Gastroesophageal sphincter (tissue), 3 donors: ENCODE measurements at regions not wholly inside any gene's neighbourhood (a gene's known extent, or its start where the extent isn't known, plus 50 kb on each side); places are given as distances from the start of the nearest gene placed in this dataset.

ENCODE experiments used
- POLR2A ChIP-seq, 2 donors: fragments of 450-650 bp; IDR thresholded peaks; one replicate each; pipeline ENCODE4 v1.6.1; 2017; ENCODE audit warnings: antibody characterized with exemption in 2 of 2, mild to moderate bottlenecking in 2 of 2, moderate library complexity in 1 of 2
- POLR2AphosphoS5 ChIP-seq: sonication (generic); formaldehyde crosslinking; IDR thresholded peaks from one replicate; pipeline ENCODE4 v1.6.1; 2017; ENCODE audit warnings: antibody characterized with exemption
- TF ChIP-seq, protein P1 (sequence below), 4 experiments: fragments of 200-600 bp in 2 of 4; fragments of 450-650 bp in 2 of 4; sonication (generic) in 1 of 4; IDR thresholded peaks; one replicate each; pipeline ENCODE4 v1.5.1; 2017 to 2019; ENCODE audit warnings: antibody characterized with exemption in 4 of 4, mild to moderate bottlenecking in 2 of 4, moderate library complexity in 2 of 4

DNA sequence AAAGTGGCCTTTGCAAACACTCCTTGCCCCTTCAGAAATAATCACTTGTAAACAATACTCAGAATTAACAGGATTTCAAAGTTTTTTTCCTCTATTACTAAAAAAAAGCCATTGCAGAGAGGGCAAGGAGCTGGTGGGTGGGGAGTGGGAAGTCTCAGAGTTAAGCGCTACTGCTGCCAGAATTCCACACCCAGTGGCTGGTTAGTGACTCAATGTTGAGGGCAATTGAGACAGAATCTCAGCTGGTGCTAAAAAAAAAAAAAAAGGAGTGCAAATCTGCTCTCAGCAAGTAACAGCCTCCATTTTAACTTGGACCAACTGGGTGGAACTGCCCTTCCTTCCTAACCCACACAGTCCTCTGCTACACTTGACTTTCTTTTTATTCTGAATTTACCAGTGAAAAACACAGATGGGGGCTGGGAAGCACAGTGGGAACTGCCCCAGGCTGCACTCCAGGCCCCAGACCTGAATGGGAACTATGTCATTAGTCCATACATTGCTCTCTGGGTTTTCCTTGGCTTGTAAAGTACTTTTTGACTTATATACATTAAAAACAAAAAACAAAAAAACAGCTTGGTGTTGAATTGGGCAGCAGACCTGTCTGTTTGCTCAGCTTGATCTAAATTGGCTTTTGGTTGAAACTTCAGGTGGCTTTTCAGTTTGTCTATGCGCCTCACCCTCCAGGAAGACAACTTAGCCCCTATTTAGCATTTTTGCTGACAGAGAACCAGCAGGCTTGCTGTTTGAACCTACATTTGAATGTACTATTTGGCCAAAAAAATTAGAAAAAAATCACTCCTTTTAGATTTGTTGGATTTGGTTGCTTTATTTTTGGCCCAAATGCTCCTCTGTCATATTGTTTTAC lies 357.8 kb upstream of the TBL1XR1 start:
- TF ChIP-seq, protein P1, sequence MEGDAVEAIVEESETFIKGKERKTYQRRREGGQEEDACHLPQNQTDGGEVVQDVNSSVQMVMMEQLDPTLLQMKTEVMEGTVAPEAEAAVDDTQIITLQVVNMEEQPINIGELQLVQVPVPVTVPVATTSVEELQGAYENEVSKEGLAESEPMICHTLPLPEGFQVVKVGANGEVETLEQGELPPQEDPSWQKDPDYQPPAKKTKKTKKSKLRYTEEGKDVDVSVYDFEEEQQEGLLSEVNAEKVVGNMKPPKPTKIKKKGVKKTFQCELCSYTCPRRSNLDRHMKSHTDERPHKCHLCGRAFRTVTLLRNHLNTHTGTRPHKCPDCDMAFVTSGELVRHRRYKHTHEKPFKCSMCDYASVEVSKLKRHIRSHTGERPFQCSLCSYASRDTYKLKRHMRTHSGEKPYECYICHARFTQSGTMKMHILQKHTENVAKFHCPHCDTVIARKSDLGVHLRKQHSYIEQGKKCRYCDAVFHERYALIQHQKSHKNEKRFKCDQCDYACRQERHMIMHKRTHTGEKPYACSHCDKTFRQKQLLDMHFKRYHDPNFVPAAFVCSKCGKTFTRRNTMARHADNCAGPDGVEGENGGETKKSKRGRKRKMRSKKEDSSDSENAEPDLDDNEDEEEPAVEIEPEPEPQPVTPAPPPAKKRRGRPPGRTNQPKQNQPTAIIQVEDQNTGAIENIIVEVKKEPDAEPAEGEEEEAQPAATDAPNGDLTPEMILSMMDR (IDR thresholded peaks at IDR 0.05), result no peak
- TF ChIP-seq POLR2AphosphoS5 (no peak), POLR2A (IDR thresholded peaks at IDR 0.05) (no peak)
